Endothelial cell of umbilical vein (primary cell): ENCODE measurements at regions not wholly inside any gene's neighbourhood (a gene's known extent, or its start where the extent isn't known, plus 50 kb on each side); places are given as distances from the start of the nearest gene placed in this dataset.

Experiments
- CTCF ChIP-seq, 2 donors: IDR thresholded peaks; 1 replicate in 1 of 2; 2 replicates in 1 of 2; pipeline ENCODE4 v1.5.1; 2011; ENCODE audit warnings: low read length in 2 of 2, mild to moderate bottlenecking in 2 of 2, moderate library complexity in 2 of 2, control low read depth in 1 of 2, inconsistent platforms in 1 of 2, low read depth in 1 of 2; ENCODE audit not compliant: insufficient read depth in 1 of 2; ENCODE audit errors: extremely low read depth in 1 of 2
- EZH2 ChIP-seq: IDR thresholded peaks from 2 replicates; pipeline ENCODE4 v1.6.1; 2012; ENCODE audit warnings: borderline replicate concordance, low read depth, mild to moderate bottlenecking, moderate library complexity, low read length, inconsistent platforms; ENCODE audit not compliant: severe bottlenecking
- FOS ChIP-seq: IDR thresholded peaks from 2 replicates; pipeline ENCODE4 v1.6.1; 2011; ENCODE audit warnings: mild to moderate bottlenecking, low read length, moderate library complexity, borderline replicate concordance; ENCODE audit not compliant: insufficient read depth
- GATA2 ChIP-seq: IDR thresholded peaks from 2 replicates; pipeline ENCODE4 v1.7.0; 2011; ENCODE audit warnings: low read depth, mild to moderate bottlenecking, moderate library complexity, mixed read lengths, low read length; ENCODE audit not compliant: insufficient read length, insufficient read depth
- JUN ChIP-seq: IDR thresholded peaks from 2 replicates; pipeline ENCODE4 v1.6.1; 2011; ENCODE audit warnings: borderline replicate concordance, low read depth; ENCODE audit not compliant: insufficient read length, insufficient read depth
- MAX ChIP-seq: IDR thresholded peaks from 2 replicates; pipeline ENCODE4 v1.6.1; 2011; ENCODE audit not compliant: insufficient read depth, insufficient read length
- MYC ChIP-seq: IDR thresholded peaks from one replicate; pipeline ENCODE4 v1.6.1; 2011; ENCODE audit warnings: mild to moderate bottlenecking, low read depth, low read length
- POLR2A ChIP-seq: IDR thresholded peaks from 2 replicates; pipeline ENCODE4 v1.6.1; 2012; ENCODE audit warnings: low read depth, mild to moderate bottlenecking, control low read depth, low read length
- POLR2AphosphoS5 ChIP-seq: IDR thresholded peaks from 2 replicates; pipeline ENCODE4 v1.6.1; 2012; ENCODE audit warnings: low read depth, mild to moderate bottlenecking, control low read depth, low read length, moderate library complexity; ENCODE audit not compliant: insufficient read depth

GRCh38 chr4:32440391-32440790, 1720.2 kb downstream of the PCDH7 start:
- TF ChIP-seq CTCF (IDR thresholded peaks at IDR 0.05; ENCODE audit: extremely low read depth in 1 of 2, insufficient read depth in 1 of 2, low read depth in 1 of 2, low read length in 2 of 2): no peak
- no peak for TF ChIP-seq POLR2A
- TF ChIP-seq EZH2: no peak
- TF ChIP-seq FOS: no peak
- TF ChIP-seq MYC: no peak
- TF ChIP-seq POLR2AphosphoS5: no peak
- TF ChIP-seq GATA2: no peak
- TF ChIP-seq JUN: no peak
- TF ChIP-seq MAX: no peak
